ENCODE measurements at regions not wholly inside any gene's neighbourhood (a gene's known extent, or its start where the extent isn't known, plus 50 kb on each side); places are given as distances from the start of the nearest gene placed in this dataset.
"Not testable (repeated sequence)": the region's sequence is repeated elsewhere in the genome, so short reads cannot be mapped to it uniquely, and the experiment has no call there.

DNA sequence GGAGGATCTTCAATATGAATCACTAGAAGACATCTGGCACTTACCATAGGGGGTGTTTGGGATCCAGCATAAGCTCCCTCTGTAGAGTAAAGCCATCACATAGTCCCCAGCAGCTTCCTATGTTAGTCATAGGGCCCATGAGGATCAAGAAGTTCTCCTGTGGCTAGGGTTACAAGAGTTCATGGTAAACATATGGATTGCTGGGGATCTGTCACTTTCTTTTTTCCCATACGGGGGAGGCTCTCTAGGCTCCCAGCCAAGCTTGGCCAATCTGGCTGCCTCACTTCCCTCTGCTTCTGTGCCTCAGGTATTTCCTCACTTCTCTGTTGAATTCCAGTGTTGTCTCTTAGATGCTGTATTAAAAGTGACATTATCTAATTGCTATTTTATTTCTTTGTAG lies 597.9 kb downstream of the PDCD6IP start:
- DNase-seq: no peak

DNA sequence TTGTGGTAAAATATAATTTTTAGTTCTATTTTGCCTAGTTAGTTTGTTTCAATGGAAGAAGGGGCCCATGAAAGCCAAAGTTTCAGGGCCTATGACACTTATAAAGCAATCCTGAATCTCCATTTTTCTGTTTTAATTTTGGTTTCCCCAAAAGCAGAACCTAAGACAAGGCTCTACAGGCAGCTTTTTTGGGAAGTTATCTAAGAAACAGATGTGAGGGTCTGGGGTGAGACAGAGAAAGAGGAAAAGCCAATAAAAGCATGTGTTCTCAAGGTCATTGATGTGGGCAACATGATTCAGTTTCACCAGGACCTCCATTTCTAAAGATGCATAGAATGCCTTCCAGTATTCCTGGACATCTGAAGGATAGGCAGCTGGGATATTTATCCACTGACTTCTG lies 598.5 kb downstream of the PDCD6IP start:
- no peak for DNase-seq

DNA sequence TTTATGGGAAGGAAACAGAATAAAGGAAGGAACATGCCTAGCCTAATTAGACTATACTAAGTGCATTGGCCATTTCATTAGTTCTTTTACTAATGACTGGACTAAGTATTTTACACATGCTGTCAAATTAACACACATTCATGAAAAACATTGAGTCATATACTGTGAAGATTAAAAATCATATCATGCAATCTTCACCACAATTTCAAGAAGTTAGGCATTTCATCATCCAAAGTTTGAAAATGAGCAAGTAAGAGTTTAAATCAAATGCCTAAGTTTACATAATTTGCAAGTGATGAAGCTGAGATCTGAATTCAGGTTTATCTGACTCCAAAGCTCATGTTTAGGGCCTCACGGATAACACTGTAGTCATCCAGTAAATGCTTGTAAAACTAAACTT lies 601.0 kb downstream of the PDCD6IP start:
- DNase-seq: no peak

DNA sequence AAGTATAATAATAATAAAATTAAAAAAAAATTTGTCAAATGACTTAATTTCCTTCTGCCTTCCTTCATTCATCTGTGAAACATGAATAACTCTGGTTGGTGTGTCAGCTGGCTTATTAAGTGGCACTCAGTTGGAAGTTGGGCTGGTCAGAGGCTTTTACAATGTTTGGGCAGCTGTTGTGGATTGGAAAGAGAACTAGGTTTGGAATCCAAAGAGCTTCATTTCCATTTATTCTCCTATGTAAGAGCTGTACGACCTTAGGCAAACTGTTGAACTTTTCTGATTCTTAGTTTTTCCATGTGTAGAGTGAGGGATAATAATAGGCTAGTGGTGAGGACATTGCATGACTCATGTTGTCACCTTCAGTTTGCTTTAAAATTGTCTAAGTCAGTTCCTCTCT lies 606.7 kb downstream of the PDCD6IP start:
- DNase-seq: no peak

DNA sequence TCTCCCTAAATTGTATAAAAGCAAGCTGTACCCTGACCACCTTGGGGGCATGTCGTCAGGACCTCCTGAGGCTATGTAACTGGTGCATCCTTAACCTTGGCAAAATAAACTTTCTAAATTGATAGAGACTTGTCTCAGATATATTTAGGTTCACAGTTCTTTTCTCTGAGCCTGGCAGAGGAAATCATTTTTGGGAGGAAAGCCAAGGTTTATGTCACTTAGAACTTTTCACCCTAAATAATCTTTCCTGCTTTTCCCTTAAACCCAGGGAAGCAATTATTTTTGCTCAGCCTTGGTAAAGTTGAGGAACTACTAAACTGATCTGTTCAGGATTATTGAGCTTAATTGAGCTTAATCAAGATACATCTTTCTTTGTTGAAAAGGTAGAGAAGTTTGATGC lies 608.9 kb downstream of the PDCD6IP start:
- no peak for DNase-seq

DNA sequence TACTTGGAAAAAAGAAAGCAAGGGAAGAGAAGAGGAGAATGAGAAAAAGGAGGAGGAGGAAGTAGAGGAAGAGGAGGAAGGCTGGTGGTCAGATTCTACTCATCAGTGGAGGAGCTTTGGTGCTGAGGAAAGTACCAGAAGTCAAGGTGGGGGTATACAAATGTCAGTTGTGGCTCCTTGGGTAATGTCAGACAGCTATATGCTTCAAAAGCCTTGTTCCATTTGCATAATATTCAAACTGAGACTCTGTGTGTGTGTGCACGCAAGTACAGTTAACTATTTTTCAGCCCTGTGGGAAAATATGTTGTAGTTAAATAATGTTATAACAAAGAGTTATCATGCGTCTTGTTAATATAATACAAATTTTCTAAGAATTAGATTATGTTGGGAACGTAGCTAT lies 609.7 kb downstream of the PDCD6IP start:
- DNase-seq: no peak

DNA sequence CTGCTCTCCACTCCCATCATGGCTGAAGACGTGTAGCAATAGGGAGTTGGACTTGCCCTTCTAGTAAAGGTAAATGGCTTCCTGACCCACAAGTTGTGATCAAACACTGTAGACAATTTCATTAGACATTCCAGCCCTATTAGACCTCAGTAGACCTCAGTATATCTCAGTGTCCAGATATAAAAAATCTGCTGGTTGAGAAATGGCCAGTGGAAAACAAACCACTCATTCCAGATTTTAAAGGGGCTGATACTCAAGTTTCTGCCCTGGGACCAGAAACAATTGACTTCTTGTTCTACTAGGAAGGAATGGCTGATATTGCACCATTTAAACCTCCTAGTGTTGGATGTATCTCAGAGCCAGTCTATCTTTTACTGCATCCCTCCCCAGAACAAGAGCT lies 613.2 kb downstream of the PDCD6IP start:
- DNase-seq: no peak

DNA sequence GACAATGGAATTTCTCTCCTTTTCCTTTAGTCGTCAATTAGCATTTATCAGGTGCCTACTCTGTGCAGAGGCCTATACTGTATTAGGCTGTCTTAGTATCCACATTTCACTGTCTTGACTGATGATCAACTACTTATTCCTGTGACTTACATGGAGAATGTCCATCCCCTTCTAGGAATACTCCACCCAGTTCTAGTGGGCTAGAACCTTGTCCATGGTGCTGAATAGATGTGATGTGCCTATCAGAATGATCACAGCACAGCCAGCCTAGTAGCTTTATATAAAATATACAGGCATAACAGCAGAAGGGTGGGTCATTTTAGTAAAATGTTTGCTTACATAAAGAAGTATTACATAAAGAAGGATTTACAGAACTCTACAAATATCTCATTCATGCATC lies 621.4 kb downstream of the PDCD6IP start:
- no peak for DNase-seq

DNA sequence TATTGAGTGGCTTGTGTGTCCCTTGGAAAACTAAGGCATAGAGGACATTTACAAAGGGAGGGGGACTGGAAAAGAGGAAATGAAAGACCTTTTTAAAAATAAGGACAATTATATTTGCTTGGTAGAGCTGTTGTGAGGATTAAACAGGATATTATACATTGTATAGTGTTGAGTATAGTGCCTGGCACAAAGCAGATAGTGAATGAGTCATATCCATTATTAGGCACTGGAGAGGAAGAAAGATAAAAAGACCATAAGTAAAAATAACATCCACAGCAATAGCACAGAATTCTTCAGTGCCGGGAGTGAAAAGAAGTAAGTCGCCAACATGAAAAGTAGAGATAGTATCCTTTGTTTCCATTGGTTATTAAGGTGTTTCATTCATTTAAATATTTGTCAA lies 623.3 kb downstream of the PDCD6IP start:
- DNase-seq: no peak

DNA sequence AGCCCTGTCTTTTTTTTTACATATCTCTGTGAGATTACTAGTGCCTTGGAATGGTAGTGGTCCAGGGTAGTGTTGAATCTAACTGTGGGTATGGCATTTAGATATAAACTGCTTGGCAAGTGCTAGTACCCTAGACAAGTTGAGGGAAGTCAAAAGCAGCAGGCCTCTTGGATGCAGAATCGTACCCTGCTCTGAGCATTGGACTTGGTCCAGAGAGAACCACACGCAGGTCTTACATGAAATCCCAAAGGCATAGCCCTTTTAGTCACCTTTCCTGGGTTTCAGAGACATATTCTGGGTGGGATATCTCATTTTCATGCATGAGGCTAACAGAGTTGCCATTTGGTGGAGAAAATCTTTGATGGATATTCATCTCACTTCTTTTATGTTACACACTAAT lies 641.4 kb downstream of the PDCD6IP start:
- DNase-seq: no peak

DNA sequence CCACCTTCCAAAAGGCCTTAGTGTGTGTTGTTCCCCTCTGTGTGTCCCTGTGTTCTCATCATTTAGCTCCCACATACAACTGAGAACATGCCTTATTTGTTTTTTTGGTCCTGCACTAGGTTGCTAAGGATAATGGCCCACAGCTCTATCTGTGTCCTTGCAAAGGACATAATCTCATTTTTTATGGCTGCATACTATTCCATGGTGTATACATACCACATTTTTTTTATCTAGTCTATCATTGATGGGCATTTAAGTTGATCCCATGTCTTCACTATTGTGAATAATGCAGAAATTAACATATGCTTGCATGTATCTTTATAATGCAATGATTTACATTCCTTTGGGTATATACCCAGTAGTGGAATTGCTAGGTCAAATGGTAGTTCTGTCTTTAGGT lies 645.7 kb downstream of the PDCD6IP start:
- DNase-seq: no peak

DNA sequence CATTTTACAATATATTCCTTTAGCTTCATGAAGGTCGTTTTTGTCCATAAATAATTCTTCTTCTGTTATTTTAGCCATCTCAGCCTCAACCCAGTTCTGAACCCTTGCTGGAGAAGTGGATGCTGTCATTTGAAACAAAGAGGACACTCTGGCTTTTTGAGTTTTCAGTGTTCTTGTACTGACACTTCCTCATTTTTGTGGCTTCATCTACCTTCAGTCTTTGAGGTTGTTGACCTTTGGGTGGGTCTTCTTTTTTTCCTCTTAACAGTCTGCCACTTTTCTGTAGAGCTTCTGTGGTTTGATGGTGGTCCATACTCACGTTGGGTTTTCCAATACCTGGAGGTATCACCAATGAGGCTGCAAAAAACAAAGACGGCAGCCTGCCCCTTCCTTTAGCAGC lies 650.9 kb downstream of the PDCD6IP start:
- DNase-seq: no peak

DNA sequence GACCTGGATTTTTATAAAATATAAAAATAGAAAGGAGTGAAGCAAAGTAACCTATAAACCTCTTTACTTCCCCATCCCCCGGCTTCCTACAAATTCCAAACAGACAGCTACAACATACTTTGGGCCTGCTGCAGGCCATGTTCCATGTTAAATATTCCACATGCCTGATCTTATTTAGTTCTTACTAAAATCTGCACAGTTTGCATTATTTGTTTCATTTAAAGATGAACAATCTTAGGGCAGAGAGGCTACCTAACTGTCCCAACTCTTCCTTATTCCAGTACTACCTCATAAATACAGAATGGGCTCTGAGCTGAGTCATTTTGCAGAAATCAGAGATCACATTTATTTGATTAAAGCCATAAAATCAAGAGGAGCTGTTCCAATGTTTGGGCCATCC lies 665.0 kb downstream of the PDCD6IP start:
- no peak for DNase-seq

DNA sequence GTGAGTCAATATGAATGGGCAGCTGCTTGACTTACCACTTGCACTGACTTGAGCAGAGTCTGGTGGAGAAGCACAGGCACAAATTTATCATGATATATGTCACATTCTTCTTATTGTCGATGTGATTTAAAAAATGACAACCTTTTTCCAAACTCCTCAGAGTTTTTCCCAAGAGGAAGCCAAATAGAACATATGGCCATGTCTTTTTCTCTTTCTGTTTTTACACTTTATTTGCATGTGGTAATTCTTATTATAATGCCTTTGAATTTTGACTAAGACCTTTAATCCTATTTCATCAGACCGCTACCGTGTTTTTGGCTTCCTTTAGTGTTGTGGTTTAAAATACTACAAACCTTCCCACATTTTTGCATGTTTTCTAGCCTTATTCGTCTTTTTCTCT lies 666.2 kb downstream of the PDCD6IP start:
- no peak for DNase-seq

DNA sequence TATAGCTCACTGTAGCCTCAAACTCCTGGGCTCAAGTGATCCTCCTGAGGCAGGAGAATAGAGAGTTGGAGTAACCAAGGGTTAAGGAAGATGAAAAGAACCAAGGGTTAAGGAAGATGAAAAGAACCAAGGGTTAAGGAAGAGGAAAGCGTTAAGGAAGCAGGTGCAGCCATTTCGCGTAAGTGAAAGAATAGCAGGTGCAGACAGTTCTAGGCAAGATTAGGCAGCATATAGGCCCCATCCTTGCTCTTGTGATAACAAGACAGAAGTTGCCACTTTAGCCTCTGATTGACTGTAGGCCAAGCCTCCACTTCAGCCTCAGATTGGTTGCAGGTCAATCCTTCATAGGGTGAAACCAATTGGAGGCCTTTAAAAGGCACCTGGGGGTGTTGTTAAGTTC lies 677.4 kb downstream of the PDCD6IP start:
- no peak for DNase-seq

DNA sequence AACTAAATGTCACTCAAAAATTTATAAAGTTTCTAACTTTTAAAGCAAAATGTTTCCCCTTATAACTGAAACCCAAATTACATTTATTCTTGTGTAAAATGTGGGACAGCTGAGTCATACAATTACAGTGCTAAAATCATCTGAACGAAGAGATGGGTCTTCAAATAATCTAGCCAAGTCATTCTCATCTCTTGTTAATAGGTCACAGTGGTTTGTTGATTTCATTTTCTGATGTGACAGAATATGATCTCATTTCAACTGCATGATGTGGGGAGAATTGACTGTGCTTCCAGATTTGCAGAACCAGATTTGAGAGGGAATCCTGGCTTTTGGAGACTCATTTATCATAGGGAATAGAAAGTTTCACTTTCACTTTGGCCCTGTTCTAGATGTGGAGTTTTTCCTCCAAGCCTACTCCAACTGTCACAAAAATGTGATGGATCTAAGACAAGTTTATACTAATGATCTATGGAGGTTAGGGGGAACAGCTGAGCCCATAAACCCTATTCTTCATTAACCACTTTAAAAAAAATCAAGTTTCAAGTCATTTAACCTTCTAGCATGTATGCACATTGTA lies 685.0 kb downstream of the PDCD6IP start:
- no peak for DNase-seq

DNA sequence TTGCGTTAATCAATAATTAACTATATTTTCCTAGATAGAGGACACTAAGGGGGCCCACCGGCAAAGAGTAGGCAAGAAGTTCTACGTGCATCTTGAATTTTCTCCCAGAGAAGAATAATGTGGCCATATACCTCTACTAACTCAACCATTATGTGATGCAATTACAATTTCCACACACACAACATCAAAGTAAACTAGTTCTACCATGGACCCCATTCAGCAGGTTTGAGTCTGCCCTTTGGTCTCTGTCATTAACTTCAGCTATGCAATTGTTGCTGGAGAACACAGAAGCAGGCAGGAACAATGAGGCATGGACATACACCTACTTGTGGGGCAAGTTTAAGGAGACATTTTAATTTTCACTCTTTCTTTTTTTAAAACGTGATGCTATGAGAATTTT lies 705.9 kb downstream of the PDCD6IP start:
- DNase-seq: no peak

DNA sequence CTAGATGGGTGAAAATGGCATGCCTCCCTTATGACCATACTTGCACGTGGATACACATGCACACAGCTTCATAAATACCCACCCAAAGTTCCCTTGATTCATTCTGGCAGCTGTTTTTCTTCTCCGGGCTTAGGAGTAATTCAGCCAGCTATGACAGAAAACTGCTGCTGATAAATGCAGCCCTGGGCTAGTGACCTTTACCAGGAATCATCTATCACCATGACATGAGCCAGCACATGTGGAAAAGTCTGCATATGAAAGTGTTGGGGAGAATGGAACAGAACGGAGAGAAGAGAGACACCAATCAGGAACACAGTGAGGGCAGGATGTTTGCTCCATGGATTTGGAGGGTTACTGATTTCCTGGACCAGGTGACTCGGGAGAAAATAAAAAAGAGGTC lies 706.3 kb downstream of the PDCD6IP start:
- DNase-seq: no peak

DNA sequence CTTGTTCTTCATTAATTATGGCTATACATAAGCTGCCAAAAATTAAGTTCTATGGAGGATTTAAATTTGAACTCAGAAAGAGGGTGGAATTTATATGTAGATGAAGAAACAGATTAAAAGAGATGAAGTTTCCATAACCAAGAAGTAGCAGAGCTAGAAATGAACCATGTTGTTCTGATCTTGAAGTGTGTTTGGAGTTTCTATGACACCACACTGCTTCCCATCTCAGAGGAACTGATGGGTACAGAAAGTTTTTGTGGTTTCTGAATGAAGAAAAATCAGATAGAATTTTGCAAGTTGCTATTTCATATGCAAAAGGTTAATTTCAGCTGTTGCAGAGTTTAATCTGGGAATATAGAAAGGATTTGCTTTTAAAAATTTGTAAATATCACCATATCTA lies 710.3 kb downstream of the PDCD6IP start:
- DNase-seq: no peak

DNA sequence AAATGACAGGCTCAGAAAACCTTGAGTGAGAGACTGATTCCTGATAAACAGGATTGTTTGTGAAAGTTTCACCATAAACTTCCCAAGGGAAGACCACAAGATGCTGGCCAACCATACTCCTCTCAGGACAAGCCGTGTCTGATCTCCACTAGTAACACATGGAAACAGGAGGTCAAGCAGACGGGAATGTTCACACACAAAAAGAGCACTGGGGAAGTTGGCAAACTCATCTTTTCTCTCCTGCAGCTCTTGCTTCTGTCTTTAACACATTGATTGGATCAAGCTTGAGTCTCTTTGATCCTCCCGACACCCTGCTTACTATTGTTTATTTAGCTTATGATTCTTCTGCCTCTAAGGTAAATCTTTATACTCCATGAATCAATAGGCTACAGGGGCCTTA lies 713.5 kb downstream of the PDCD6IP start:
- no peak for DNase-seq

DNA sequence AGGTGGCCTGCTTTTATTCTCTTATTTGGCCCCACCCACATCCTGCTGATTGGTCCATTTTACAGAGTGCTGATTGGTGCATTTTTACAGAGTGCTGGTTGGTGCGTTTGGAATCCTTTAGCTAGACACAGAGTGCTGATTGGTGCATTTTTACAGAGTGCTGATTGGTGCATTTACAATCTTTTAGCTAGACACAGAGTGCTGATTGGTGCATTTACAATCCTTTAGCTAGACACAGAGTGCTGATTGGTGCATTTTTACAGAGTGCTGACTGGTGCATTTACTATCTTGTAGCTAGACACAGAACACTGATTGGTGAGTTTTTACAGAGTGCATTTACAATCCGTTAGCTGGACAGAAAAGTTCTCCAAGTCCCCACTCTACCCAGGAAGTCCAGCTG lies 720.6 kb downstream of the PDCD6IP start:
- DNase-seq: not testable (repeated sequence)

DNA sequence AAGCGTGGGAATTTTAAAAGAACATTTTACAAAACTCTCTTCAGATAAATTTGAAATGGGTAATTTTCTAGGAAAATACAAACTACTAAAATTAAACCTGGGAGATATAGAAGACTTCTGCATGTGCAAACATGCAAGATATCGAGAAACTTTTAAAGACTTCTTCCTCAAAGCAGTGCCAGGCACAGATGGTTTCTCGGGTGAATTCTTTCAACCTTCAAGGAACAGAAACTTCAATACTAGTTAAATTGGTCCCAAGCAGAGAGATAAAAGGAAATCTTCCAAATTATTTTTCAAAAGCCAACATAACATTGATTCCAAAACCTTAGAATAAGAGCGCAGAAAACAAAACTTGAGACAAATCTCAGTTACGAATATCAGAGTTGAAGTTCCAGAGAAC lies 732.7 kb downstream of the PDCD6IP start:
- no peak for DNase-seq

DNA sequence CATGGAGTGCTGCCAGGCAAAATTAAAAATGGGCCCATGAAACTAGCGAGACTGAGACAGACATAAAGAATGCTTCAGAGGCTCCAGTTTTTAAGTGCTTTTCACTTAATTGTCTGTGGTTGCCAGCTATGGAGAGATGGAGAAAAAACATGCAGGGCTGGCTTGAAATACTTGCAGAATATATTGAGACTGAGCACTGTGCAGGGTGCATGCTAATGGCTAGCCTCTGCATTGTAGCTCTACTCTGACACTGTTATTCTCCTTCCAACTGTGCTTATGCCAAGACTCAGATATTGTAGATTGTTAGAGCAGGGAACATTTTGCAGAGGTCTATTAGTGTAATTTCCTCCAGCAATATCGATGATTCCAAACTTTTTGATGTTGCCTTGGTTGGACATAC lies 735.0 kb downstream of the PDCD6IP start:
- DNase-seq: no peak

DNA sequence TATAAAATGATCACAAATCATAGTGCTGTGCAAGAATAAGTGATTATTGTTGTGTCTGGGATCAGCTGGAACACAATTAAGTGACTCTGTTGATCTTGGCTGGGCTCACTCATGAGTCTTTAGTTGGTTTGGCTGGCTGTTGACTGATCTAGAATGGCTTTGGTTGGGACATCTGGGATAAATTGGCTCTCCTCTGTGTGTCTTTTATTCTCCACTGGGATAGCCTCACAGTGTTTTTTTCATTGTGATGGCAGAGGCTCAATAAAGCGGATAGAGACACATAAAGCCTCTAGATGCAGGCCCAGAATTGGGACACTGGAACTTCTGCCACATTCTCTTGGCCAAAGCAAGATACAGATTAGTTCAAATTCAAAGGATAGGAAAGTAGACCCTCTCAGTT lies 735.6 kb downstream of the PDCD6IP start:
- DNase-seq: no peak

DNA sequence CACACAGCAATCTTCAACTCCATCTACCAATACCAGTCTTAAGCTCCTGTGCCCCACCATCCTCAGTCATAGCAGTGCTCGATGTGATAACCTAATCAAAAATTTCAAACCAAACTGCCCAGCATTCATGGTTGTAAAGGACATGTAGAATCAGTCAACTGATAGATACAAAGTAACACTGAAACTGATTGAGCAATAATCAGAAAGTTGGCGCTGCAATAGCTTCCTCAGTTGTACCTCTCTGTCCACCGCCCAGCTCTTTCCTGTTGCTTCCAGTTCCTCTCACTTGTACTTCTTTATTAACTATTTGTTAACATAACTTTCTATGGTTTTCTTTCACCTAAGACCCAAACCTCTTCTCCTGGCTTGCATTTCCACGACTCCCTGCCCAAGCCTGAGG lies 745.7 kb downstream of the PDCD6IP start:
- DNase-seq: no peak

DNA sequence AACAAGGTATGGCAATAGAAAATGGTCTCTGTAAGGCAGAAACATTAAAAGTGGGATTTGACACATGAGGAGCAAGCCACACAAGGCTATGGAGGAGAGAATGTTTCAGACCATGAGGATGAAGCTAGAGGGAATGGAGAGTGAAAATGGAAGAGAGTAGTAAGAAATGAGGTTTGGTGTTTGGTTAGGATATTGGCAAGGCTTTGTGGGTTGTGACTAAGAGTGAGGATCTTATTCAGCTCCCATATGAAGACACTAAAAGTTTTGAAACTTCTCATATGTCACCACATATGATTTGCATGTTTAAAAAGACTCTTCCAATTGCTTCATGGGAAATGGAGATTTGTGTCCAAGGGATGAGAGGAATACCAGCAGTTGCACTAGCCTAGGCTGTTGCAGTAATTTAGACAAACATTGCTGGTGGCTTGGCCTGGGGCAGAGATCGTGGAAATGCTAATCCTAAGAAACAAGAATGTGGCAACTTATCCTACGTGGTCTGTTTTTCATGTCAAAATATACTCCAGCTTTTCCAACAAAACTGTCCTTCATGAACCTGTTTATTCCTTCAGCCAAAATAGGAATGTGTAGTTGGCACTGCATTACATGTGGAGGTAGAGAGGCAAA lies 749.0 kb downstream of the PDCD6IP start:
- DNase-seq: no peak
